ENCODE measurements at regions not wholly inside any gene's neighbourhood (a gene's known extent, or its start where the extent isn't known, plus 50 kb on each side); places are given as distances from the start of the nearest gene placed in this dataset.

GRCh38 chr16:22622703-22623102, 112.0 kb downstream of the NPIPB5 start:
- H3K36me3 ChIP-seq (ENCODE audit: low read length), result no peaks in the 10 kb centered on the region
- no peak overlapping the region for H3K27ac ChIP-seq (ENCODE audit: low read depth, low read length)
- TF ChIP-seq CTCF (IDR thresholded peaks at IDR 0.05; ENCODE audit: insufficient read depth, low read length, poor library complexity, severe bottlenecking) (no peak), EZH2phosphoT487 (conservative IDR thresholded peaks at IDR 0.05; ENCODE audit: low read length) (no peak)
- no peaks in the 10 kb centered on the region for H3K79me2 ChIP-seq (ENCODE audit: insufficient read depth, low read length)
- no peaks in the 10 kb centered on the region for H3K9me2 ChIP-seq (replicated peaks; ENCODE audit: insufficient read depth, low read length)
- no peak overlapping the region for H3K4me2 ChIP-seq (ENCODE audit: low read depth, low read length, poor library complexity, severe bottlenecking)
- H3K27me3 ChIP-seq (ENCODE audit: low read length), result no peaks in the 10 kb centered on the region
- H4K20me1 ChIP-seq (ENCODE audit: low read depth, low read length), result no peaks in the 10 kb centered on the region
- no peak overlapping the region for H3K4me3 ChIP-seq (ENCODE audit: insufficient read depth, low read length, poor library complexity, severe bottlenecking)
- H3F3A ChIP-seq (ENCODE audit: insufficient read depth), result no peaks in the 10 kb centered on the region
- no peak overlapping the region for H2AFZ ChIP-seq (ENCODE audit: low read depth, low read length, severe bottlenecking)
- H3K9ac ChIP-seq (ENCODE audit: low read length), result no peak overlapping the region
- H3K9me3 ChIP-seq (ENCODE audit: insufficient read depth, low read length), result no peaks in the 10 kb centered on the region

GRCh38 chr16:22623351-22623781, 112.7 kb downstream of the NPIPB5 start:
- Histone ChIP-seq H3K4me3 (ENCODE audit: insufficient read depth, low read length, poor library complexity, severe bottlenecking) (no peak overlapping the region), H3K27ac (ENCODE audit: low read depth, low read length) (no peak overlapping the region), H3K4me2 (ENCODE audit: low read depth, low read length, poor library complexity, severe bottlenecking) (no peak overlapping the region), H3K36me3 (ENCODE audit: low read length) (no peaks in the 10 kb centered on the region), H3K27me3 (ENCODE audit: low read length) (no peaks in the 10 kb centered on the region), H3K79me2 (ENCODE audit: insufficient read depth, low read length) (no peaks in the 10 kb centered on the region), H3F3A (ENCODE audit: insufficient read depth) (no peaks in the 10 kb centered on the region), H2AFZ (ENCODE audit: low read depth, low read length, severe bottlenecking) (no peak overlapping the region), H4K20me1 (ENCODE audit: low read depth, low read length) (no peaks in the 10 kb centered on the region), H3K9me2 (replicated peaks; ENCODE audit: insufficient read depth, low read length) (no peaks in the 10 kb centered on the region), H3K9me3 (ENCODE audit: insufficient read depth, low read length) (no peaks in the 10 kb centered on the region), H3K9ac (ENCODE audit: low read length) (no peak overlapping the region)
- TF ChIP-seq CTCF (IDR thresholded peaks at IDR 0.05; ENCODE audit: insufficient read depth, low read length, poor library complexity, severe bottlenecking), result no peak
- TF ChIP-seq EZH2phosphoT487 (conservative IDR thresholded peaks at IDR 0.05; ENCODE audit: low read length), result no peak

- no peaks in the 10 kb centered on the region for H4K20me1 ChIP-seq (ENCODE audit: low read depth, low read length)
- no peaks in the 10 kb centered on the region for H3K27me3 ChIP-seq (ENCODE audit: low read length)
- no peak overlapping the region for H3K4me2 ChIP-seq (ENCODE audit: low read depth, low read length, poor library complexity, severe bottlenecking)
- no peak overlapping the region for H3K27ac ChIP-seq (ENCODE audit: low read depth, low read length)
- TF ChIP-seq EZH2phosphoT487 (conservative IDR thresholded peaks at IDR 0.05; ENCODE audit: low read length) (no peak), CTCF (IDR thresholded peaks at IDR 0.05; ENCODE audit: insufficient read depth, low read length, poor library complexity, severe bottlenecking) (no peak)
- no peaks in the 10 kb centered on the region for H3K9me3 ChIP-seq (ENCODE audit: insufficient read depth, low read length)
- H3K79me2 ChIP-seq (ENCODE audit: insufficient read depth, low read length), result no peaks in the 10 kb centered on the region
- no peaks in the 10 kb centered on the region for H3K36me3 ChIP-seq (ENCODE audit: low read length)
- no peak overlapping the region for H2AFZ ChIP-seq (ENCODE audit: low read depth, low read length, severe bottlenecking)
- H3K9me2 ChIP-seq (replicated peaks; ENCODE audit: insufficient read depth, low read length), result no peaks in the 10 kb centered on the region
- no peak overlapping the region for H3K4me3 ChIP-seq (ENCODE audit: insufficient read depth, low read length, poor library complexity, severe bottlenecking)
- no peaks in the 10 kb centered on the region for H3F3A ChIP-seq (ENCODE audit: insufficient read depth)
- H3K9ac ChIP-seq (ENCODE audit: low read length), result no peak overlapping the region
Observed at GRCh38 chr16:22624038-22624799, 113.5 kb downstream of the NPIPB5 start.
